Epithelial cell of proximal tubule (primary cell): ENCODE measurements at regions not wholly inside any gene's neighbourhood (a gene's known extent, or its start where the extent isn't known, plus 50 kb on each side); places are given as distances from the start of the nearest gene placed in this dataset.
A peak's percentile ranks its signal among the peaks of the same experiment; 100 is the strongest.

ENCODE experiments used
- DNase-seq: peaks from one replicate; pipeline ENCODE4 v3.0.0-alpha.2; 2011; ENCODE audit warnings: low read depth
- H3K4me3 ChIP-seq: 2 replicates; pipeline ENCODE4 v1.5.1; 2011; ENCODE audit warnings: low read depth, mild to moderate bottlenecking, low read length
- TF ChIP-seq, protein P1 (sequence below): conservative IDR thresholded peaks from 2 replicates; pipeline ENCODE4 v1.5.1; 2012; ENCODE audit warnings: low read depth, mild to moderate bottlenecking, low read length

DNA sequence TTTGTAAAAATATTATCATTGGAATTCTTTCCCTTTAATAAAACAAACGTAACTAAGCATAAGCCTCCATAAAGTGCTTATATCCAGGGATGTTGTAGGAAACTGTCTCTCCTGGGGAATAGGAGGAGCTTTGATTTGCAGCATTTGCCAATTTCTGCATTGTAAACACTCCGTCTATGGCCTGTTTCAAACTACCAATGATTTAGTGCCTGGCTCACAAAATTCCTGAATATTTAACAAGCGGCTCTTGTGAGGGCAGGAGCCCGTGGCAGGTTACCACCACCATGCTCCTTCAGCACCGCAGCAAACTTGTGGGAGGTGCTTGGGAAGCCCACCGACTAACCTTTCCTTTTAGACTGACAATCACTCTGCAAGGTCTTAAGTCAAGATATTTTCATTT lies 520.3 kb downstream of the SOX11 start:
- DNase-seq, result no peak
- no peak overlapping the region for H3K4me3 ChIP-seq
- TF ChIP-seq, protein P1, sequence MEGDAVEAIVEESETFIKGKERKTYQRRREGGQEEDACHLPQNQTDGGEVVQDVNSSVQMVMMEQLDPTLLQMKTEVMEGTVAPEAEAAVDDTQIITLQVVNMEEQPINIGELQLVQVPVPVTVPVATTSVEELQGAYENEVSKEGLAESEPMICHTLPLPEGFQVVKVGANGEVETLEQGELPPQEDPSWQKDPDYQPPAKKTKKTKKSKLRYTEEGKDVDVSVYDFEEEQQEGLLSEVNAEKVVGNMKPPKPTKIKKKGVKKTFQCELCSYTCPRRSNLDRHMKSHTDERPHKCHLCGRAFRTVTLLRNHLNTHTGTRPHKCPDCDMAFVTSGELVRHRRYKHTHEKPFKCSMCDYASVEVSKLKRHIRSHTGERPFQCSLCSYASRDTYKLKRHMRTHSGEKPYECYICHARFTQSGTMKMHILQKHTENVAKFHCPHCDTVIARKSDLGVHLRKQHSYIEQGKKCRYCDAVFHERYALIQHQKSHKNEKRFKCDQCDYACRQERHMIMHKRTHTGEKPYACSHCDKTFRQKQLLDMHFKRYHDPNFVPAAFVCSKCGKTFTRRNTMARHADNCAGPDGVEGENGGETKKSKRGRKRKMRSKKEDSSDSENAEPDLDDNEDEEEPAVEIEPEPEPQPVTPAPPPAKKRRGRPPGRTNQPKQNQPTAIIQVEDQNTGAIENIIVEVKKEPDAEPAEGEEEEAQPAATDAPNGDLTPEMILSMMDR, result no peak

DNA sequence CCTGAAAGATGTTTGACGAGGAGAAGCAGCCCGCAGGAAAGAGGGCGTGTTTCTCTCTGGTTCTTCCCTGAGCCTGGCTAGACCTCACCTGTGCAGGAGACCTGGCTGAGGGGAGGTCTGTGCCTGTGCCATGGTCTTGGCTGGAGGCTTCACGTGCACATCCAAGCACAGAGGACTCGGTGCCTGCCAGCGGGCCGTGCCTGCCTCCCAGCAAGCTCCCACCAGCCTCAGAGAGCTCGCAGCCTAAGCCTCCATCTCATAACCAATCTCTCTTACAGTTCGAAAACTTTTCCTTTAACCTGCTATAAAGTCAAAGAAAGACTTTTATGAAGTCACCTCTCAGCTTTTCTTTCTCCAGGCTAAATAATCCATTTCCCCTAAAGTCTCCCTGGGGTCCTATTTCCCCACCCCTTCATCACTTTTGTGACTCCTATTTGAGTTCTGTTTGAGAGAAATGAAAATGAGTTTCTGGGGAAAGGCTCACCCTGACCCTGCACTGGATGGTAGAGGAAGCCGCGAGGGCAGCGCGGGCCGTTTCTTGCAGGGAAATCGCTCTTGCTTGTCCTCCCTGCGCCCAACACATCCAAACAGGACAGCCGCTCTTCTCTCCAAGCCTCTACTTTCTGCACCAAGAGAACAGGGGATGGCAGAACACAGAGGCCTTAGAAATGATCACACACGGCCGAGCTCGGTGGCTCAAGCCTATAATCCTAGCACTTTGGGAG lies 521.0 kb downstream of the SOX11 start:
- H3K4me3 ChIP-seq, result no peak overlapping the region
- TF ChIP-seq, protein P1, result no peak
- DNase-seq, result no peak

DNA sequence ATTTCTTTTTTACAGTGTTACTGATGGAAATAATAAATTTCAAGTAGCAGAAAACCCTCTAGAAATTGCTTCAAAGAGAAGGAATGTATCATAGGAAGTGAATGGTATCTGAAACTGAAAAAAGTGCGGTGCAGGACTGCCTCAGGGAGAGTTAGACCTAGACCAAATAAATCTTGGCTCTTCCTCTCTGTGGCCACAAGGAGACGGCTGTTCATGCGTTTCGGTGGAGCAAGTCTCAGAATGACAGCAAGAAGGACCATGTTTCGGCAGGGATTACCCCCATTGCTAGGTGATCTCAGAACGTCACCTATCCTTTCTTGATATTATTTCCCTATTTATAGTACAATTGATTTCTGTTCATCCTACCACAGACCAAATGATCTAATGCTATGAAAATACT lies 522.3 kb downstream of the SOX11 start:
- no peak for DNase-seq

GRCh38 chr2:6215053-6215452 lies 522.9 kb downstream of the SOX11 start:
- TF ChIP-seq, protein P1, result no peak
- H3K4me3 ChIP-seq, result no peak overlapping the region
- no peak for DNase-seq

More for the DNA sequence above, 522.3 kb downstream of the SOX11 start:
- TF ChIP-seq, protein P1, result peak; percentile 9
- H3K4me3 ChIP-seq, result no peak overlapping the region

- H3K4me3 ChIP-seq, result no peak overlapping the region
- DNase-seq, result no peak
- TF ChIP-seq, protein P1, result no peak
These were observed 524.0 kb downstream of the SOX11 start for GRCh38 chr2:6216234-6216633.

DNA sequence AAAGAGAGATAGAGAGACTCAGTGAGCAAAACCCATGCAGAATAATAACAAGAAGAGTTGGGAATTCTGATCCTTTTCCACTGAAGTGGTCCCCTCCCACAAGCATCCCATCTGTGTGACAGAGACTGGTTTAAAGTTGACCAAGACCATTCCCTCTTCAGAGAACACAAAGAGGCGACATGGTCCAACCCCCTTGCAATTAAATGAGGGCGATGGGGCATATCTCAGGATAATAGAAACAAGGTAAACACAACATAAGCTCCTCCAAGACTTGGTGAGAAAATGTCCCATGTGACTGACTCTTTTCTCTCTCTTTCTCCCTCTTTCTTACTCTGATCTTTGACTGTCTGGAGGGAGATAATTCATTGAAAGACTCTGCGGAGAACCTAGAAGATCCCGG lies 526.7 kb downstream of the SOX11 start:
- H3K4me3 ChIP-seq, result no peak overlapping the region
- DNase-seq, result no peak
- TF ChIP-seq, protein P1, result no peak

GRCh38 chr2:6219906-6220305 lies 527.7 kb downstream of the SOX11 start:
- H3K4me3 ChIP-seq, result no peak overlapping the region
- DNase-seq, result no peak
- TF ChIP-seq, protein P1, result no peak
